ENCODE measurements at regions not wholly inside any gene's neighbourhood (a gene's known extent, or its start where the extent isn't known, plus 50 kb on each side); places are given as distances from the start of the nearest gene placed in this dataset.
"Not testable (repeated sequence)": the region's sequence is repeated elsewhere in the genome, so short reads cannot be mapped to it uniquely, and the experiment has no call there.

DNA sequence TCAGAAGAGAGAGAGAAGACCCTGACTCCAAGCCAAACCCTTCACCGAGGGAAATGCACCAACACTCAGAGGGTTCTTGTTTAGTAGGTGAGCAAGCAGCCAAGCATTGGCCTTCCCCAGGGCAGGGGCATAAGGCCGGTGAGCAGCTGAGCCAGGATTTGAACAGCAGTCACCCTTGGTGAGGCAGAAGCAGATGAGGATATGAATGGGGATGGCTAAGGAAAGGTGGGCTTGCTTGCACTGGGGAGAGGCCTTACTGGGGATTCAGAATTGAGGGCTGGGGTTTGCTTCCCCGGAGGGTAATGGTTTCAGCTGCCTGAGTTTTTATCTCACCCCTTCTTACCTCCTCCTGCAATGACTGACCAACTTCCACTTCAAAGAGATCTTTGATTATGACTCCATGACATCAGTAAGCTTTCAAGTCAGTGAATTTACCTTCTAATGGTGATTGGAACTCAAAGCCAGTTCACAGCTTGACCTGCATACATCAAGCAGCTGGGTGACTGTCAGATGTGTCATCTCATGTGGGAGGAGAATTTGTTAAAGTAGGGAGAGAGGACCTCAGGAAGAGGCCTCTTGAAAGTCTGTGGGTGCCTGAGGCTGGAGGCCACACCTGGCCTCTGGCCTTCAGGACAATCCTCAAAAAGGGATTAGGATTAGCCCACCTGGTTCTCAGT is 114.5 kb upstream of the PLGLB2 start:
- not testable (repeated sequence) for TF ChIP-seq EZH2 (IDR thresholded peaks at IDR 0.05; ENCODE audit: insufficient read depth, poor library complexity, severe bottlenecking); EZH2phosphoT487 (IDR thresholded peaks at IDR 0.05; ENCODE audit: insufficient read depth, low read depth)
